ENCODE measurements at regions not wholly inside any gene's neighbourhood (a gene's known extent, or its start where the extent isn't known, plus 50 kb on each side); places are given as distances from the start of the nearest gene placed in this dataset.

DNA sequence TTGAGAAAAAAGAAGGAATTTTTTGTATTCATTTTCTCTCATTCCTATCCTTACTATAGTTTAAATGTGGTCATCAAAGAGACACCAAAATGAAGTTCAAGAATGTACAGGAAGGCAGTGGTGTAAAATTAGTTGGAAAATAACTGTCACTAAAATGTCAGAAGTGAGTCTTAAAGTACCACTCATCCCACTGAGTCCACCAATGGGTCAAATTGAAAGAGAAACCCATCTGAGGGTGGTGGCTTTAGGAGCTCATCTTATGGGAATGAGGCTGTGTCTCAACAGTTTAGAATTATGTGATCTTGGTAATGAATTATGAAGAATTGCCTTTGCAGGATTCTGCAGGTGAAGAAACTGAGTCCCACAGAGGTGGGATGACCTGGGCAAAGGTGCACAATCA, 403.5 kb downstream of the FGF9 start:
- no peaks in the 10 kb centered on the region for H3K36me3 Mint-ChIP-seq
- no peak overlapping the region for H3K27ac Mint-ChIP-seq
- H3K9me3 Mint-ChIP-seq = no peaks in the 10 kb centered on the region
- no peak for DNase-seq (ENCODE audit: low spot score in 2 of 2, unreplicated experiment in 2 of 2)
- no peaks in the 10 kb centered on the region for H3K27me3 Mint-ChIP-seq (ENCODE audit: low read depth)
- no peak overlapping the region for H3K4me3 Mint-ChIP-seq
- TF ChIP-seq, protein P1, sequence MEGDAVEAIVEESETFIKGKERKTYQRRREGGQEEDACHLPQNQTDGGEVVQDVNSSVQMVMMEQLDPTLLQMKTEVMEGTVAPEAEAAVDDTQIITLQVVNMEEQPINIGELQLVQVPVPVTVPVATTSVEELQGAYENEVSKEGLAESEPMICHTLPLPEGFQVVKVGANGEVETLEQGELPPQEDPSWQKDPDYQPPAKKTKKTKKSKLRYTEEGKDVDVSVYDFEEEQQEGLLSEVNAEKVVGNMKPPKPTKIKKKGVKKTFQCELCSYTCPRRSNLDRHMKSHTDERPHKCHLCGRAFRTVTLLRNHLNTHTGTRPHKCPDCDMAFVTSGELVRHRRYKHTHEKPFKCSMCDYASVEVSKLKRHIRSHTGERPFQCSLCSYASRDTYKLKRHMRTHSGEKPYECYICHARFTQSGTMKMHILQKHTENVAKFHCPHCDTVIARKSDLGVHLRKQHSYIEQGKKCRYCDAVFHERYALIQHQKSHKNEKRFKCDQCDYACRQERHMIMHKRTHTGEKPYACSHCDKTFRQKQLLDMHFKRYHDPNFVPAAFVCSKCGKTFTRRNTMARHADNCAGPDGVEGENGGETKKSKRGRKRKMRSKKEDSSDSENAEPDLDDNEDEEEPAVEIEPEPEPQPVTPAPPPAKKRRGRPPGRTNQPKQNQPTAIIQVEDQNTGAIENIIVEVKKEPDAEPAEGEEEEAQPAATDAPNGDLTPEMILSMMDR (IDR thresholded peaks at IDR 0.05; ENCODE audit: unreplicated experiment) = no peak
- peaks cover 53% of the 10 kb centered on the region for H3K4me1 Mint-ChIP-seq

- no peak for DNase-seq (ENCODE audit: low spot score in 2 of 2, unreplicated experiment in 2 of 2)
- Mint-ChIP-seq H3K36me3 (no peaks in the 10 kb centered on the region), H3K9me3 (no peaks in the 10 kb centered on the region), H3K4me1 (peaks cover 43% of the 10 kb centered on the region), H3K27me3 (ENCODE audit: low read depth) (no peaks in the 10 kb centered on the region), H3K27ac (no peak overlapping the region), H3K4me3 (no peak overlapping the region)
- TF ChIP-seq, protein P1 (IDR thresholded peaks at IDR 0.05; ENCODE audit: unreplicated experiment) = no peak
These were observed 405.8 kb downstream of the FGF9 start for GRCh38 chr13:22076658-22077057.

- DNase-seq (ENCODE audit: low spot score in 2 of 2, unreplicated experiment in 2 of 2) = no peak
- Mint-ChIP-seq H3K27ac (no peak overlapping the region), H3K27me3 (ENCODE audit: low read depth) (no peaks in the 10 kb centered on the region), H3K36me3 (no peaks in the 10 kb centered on the region), H3K9me3 (no peaks in the 10 kb centered on the region), H3K4me3 (no peak overlapping the region), H3K4me1 (peaks cover 46% of the 10 kb centered on the region)
- TF ChIP-seq, protein P1 (IDR thresholded peaks at IDR 0.05; ENCODE audit: unreplicated experiment) = no peak
These were observed 406.4 kb downstream of the FGF9 start for GRCh38 chr13:22077205-22077683.

DNA sequence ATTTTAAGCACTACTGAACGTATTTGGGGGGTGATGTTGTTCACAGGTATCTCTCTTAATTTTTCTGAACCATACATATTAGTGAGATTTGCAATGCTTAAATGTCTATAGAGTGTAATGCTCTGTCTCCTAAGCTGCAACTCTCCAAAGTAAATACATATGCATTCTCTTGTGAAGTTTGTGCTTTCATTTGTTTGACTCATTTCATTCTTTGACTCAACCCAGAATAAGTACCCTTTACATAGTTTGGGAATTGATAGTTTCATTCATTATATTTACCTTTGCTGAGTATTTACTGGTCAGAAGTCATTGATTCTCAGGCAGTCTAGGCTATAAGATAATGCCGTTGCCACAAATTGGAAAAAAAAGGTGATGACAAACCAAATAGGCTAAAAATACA, 406.9 kb downstream of the FGF9 start:
- Mint-ChIP-seq H3K4me1 (peaks cover 50% of the 10 kb centered on the region), H3K9me3 (no peaks in the 10 kb centered on the region), H3K36me3 (no peaks in the 10 kb centered on the region), H3K27ac (no peak overlapping the region), H3K4me3 (no peak overlapping the region), H3K27me3 (ENCODE audit: low read depth) (no peaks in the 10 kb centered on the region)
- no peak for DNase-seq (ENCODE audit: low spot score in 2 of 2, unreplicated experiment in 2 of 2)
- TF ChIP-seq, protein P1 (IDR thresholded peaks at IDR 0.05; ENCODE audit: unreplicated experiment) = no peak

- H3K4me1 Mint-ChIP-seq = peaks cover 46% of the 10 kb centered on the region
- no peaks in the 10 kb centered on the region for H3K36me3 Mint-ChIP-seq
- H3K27ac Mint-ChIP-seq = no peak overlapping the region
- no peaks in the 10 kb centered on the region for H3K9me3 Mint-ChIP-seq
- TF ChIP-seq, protein P1 (IDR thresholded peaks at IDR 0.05; ENCODE audit: unreplicated experiment) = no peak
- no peak for DNase-seq (ENCODE audit: low spot score in 2 of 2, unreplicated experiment in 2 of 2)
- no peaks in the 10 kb centered on the region for H3K27me3 Mint-ChIP-seq (ENCODE audit: low read depth)
- H3K4me3 Mint-ChIP-seq = no peak overlapping the region
These were observed 409.1 kb downstream of the FGF9 start for GRCh38 chr13:22079961-22080360.

GRCh38 chr13:22080832-22081231, 410.0 kb downstream of the FGF9 start:
- H3K27ac Mint-ChIP-seq = no peak overlapping the region
- TF ChIP-seq, protein P1 (IDR thresholded peaks at IDR 0.05; ENCODE audit: unreplicated experiment) = no peak
- H3K4me3 Mint-ChIP-seq = no peak overlapping the region
- H3K36me3 Mint-ChIP-seq = no peaks in the 10 kb centered on the region
- DNase-seq (ENCODE audit: low spot score in 2 of 2, unreplicated experiment in 2 of 2) = no peak
- H3K27me3 Mint-ChIP-seq (ENCODE audit: low read depth) = no peaks in the 10 kb centered on the region
- H3K9me3 Mint-ChIP-seq = no peaks in the 10 kb centered on the region
- H3K4me1 Mint-ChIP-seq = peaks cover 39% of the 10 kb centered on the region

All from mesothelial cell of epicardium (in vitro differentiated cells).